GM20431 (cell line): ENCODE measurements at regions not wholly inside any gene's neighbourhood (a gene's known extent, or its start where the extent isn't known, plus 50 kb on each side); places are given as distances from the start of the nearest gene placed in this dataset.
"Not testable (repeated sequence)": the region's sequence is repeated elsewhere in the genome, so short reads cannot be mapped to it uniquely, and the experiment has no call there.

ENCODE experiments used
- in situ Hi-C: fragments of 300-500 bp; cut with MseI, MboI; formaldehyde crosslinking; loops from one replicate; pipeline ENCODE4 v1.15.0; 2020; ENCODE audit warnings: low sequenced_read_pairs; ENCODE audit not compliant: unreplicated experiment

- in situ Hi-C loops: no loop called here
Measured at GRCh38 chr1:235059221-235059620, 69.4 kb downstream of the TOMM20 start.

DNA sequence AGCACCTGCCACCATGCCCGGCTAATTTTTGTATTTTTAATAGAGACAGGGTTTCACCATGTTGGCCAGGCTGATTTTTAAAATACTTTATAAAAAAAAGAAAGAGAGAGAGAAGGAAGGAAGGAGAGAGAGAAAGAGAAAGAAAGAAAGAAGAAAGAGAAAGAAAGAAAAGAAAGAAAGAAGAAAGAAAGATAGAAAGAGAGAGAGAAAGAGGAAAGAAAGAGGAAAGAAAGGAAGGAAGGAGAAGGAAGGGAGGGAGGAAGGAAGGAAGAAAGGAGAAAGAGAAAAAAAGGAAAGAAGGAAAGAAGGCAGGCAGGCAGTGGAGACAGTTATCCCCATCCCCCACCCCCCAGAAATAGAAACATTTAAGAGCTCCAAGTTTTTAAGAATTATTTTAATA is 69.9 kb downstream of the TOMM20 start:
- in situ Hi-C loops: no loop called here

GRCh38 chr1:235057385-235058306 is 71.0 kb downstream of the TOMM20 start:
- in situ Hi-C loops: no loop called here

- in situ Hi-C loops: no loop called here
Measured at GRCh38 chr1:235056937-235057336, 71.7 kb downstream of the TOMM20 start.

GRCh38 chr1:235054936-235055335 is 73.7 kb downstream of the TOMM20 start:
- in situ Hi-C loops: no loop called here

GRCh38 chr1:235054466-235054865 is 74.2 kb downstream of the TOMM20 start:
- in situ Hi-C loops: no loop called here

GRCh38 chr1:235052067-235053008 is 76.3 kb downstream of the TOMM20 start:
- in situ Hi-C loops: no loop called here

DNA sequence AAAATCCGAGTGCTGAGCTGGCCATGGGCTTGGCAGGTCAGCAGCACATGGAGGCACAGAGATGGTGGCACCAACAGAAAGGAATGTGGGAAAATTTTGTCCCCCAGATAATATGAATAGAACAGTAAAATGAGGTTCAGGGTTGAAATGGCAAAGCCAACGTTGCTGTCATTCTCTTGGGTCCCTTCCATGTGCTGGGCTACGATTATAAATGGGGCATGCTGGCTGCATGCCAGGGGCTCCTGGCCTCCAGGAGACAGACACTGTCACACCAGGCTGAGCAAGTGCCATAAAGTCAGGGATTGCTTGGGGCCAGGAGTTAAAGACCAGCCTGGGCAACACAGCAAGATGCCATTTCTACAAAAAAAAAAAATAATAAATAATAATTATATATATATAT is 77.1 kb downstream of the TOMM20 start:
- in situ Hi-C loops: no loop called here

- in situ Hi-C loops: no loop called here
Measured at GRCh38 chr1:235050911-235051360, 77.7 kb downstream of the TOMM20 start.

GRCh38 chr1:235049716-235050378 is 78.8 kb downstream of the TOMM20 start:
- in situ Hi-C loops: not testable (repeated sequence)

GRCh38 chr1:235049217-235049616 is 79.4 kb downstream of the TOMM20 start:
- in situ Hi-C loops: no loop called here

DNA sequence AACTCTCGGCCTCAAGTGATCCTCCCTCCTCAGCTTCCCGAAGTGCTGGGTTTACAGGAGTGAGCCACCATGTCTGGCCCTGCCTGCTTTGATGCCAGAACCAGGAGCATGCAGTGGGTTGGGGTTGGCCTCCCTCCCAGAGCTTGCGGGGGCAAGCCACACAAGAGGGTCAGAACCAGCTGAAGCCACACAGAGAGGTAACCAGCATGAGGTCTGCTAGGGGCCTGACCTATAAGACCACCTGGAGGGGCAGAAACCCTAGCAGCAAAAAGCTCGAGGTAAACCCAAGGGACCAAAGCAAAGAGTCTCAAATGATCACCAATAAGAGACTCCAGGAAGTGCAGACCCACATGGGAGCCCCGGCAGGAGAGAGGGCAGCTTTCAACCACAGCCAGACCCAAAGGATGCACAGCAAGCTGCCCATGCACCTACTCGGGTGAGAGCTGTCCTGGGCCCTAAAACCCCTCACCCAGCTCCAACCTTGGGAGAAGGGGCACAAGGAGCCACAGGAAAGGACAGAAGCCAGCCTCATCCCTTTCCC is 81.2 kb downstream of the TOMM20 start:
- in situ Hi-C loops: no loop called here

GRCh38 chr1:235045921-235046601 is 82.6 kb downstream of the TOMM20 start:
- in situ Hi-C loops: no loop called here

DNA sequence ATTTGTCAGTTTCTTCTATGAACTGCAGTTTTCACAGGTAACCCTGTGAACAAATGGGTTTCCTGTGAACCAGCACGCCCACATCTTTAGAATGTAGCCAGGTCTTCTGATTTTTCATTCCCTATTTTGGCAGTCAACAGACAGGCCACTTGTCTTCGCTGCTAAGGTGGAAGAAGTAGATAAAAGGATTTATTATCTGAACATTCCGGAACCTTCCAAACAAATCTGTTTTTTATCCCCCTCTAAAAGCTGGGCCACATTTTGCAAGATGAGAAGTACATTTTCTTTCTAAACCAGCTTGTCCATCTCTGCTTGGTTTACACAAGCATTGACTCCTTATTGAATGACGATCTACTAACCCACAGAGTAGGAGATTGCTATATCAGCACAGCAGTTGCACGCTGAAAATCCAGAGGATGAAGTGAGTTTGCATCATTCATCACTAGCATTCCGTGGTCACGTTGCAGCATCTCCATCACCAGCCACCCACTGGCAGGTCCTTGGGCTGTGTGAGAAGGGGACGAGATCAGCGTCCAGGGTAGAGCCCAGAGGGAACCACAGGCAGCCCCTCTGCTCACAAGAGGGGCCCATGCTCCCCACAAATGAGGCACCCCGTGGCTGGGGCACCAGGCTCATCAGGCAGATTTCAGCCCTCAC is 83.5 kb downstream of the TOMM20 start:
- in situ Hi-C loops: no loop called here

- in situ Hi-C loops: no loop called here
Measured at GRCh38 chr1:235043234-235043633, 85.4 kb downstream of the TOMM20 start.

DNA sequence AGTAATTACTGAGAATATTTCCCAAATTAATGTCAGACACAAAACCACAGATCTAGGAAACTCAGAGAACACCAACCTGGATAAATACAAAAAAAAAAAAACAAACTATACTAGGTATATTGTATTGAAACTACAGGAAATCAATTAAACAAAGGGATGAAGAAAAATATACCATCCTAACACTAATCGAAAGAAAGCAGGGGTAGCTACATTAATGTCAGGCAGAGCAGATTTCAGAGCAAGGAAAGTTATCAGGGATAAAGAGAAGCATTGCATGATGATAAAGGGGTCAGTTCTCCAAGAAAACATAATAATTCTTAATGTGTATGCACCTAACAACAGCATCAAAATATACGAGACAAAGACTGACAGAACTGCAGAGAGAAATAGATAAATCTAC is 89.9 kb downstream of the TOMM20 start:
- in situ Hi-C loops: no loop called here

DNA sequence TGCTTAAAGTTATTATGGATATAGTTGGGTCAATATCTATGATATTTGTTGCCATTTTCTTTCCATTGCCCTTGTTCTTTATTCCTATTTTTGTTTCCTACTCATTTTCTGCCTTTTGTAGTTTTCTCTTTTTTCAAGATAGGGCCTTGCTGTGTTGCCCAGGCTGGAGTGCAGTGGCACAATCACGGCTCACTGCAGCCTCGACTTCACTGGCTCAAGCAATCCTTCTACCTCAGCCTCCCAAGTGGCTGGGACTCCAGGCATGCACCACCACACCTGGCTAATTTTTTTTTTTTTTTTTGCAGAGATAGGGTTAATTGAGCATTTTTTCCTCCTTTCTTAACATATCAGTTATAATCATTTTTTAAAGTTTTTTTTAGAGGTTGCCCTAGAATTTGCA is 92.7 kb downstream of the TOMM20 start:
- in situ Hi-C loops: no loop called here

GRCh38 chr1:235030919-235031596 is 97.6 kb downstream of the TOMM20 start:
- in situ Hi-C loops: no loop called here
